ENCODE measurements at regions not wholly inside any gene's neighbourhood (a gene's known extent, or its start where the extent isn't known, plus 50 kb on each side); places are given as distances from the start of the nearest gene placed in this dataset.

DNA sequence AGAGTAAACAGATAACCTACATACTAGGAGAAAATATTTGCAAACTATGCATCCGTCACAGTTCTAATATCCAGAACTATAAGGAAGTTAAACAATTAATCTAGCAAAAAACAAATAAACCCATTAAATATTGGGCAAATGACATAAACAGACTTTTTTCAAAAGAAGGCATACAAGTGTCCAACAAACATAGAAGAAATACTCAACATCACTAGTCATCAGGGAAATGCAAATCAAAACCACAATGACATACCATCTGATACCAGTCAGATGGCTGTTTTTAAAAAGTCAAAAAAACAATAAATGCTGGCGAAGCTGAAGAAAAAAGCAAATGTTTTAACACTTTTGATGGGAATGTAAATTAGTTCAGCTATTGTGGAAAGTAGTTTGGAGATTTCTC, 1117.7 kb upstream of the MAP3K7 start:
- TF ChIP-seq CTCF (IDR thresholded peaks at IDR 0.05; ENCODE audit: insufficient read depth, low read length) (no peak), POLR2AphosphoS5 (IDR thresholded peaks at IDR 0.05; ENCODE audit: low read depth) (no peak), REST (IDR thresholded peaks at IDR 0.05; ENCODE audit: insufficient replicate concordance, low read depth) (no peak), SPI1 (IDR thresholded peaks at IDR 0.05; ENCODE audit: borderline replicate concordance, low read depth) (no peak), GABPA (IDR thresholded peaks at IDR 0.05; ENCODE audit: low read depth) (no peak)
